ENCODE measurements at regions not wholly inside any gene's neighbourhood (a gene's known extent, or its start where the extent isn't known, plus 50 kb on each side); places are given as distances from the start of the nearest gene placed in this dataset.

- no peaks in the 10 kb centered on the region for H3K9me3 ChIP-seq
- H3K36me3 ChIP-seq = no peaks in the 10 kb centered on the region
- H3K4me1 ChIP-seq = no peaks in the 10 kb centered on the region
- TF ChIP-seq, protein P1, sequence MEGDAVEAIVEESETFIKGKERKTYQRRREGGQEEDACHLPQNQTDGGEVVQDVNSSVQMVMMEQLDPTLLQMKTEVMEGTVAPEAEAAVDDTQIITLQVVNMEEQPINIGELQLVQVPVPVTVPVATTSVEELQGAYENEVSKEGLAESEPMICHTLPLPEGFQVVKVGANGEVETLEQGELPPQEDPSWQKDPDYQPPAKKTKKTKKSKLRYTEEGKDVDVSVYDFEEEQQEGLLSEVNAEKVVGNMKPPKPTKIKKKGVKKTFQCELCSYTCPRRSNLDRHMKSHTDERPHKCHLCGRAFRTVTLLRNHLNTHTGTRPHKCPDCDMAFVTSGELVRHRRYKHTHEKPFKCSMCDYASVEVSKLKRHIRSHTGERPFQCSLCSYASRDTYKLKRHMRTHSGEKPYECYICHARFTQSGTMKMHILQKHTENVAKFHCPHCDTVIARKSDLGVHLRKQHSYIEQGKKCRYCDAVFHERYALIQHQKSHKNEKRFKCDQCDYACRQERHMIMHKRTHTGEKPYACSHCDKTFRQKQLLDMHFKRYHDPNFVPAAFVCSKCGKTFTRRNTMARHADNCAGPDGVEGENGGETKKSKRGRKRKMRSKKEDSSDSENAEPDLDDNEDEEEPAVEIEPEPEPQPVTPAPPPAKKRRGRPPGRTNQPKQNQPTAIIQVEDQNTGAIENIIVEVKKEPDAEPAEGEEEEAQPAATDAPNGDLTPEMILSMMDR (IDR thresholded peaks at IDR 0.05) = no peak
- no peak overlapping the region for H3K27ac ChIP-seq
- intact Hi-C loops (cut with DNase I) = no loop called here
- ATAC-seq = no peak
- H3K4me3 ChIP-seq = no peak overlapping the region
- DNase-seq = no peak
- H3K27me3 ChIP-seq = no peaks in the 10 kb centered on the region
Observed at GRCh38 chr10:42491801-42492200, 146.6 kb downstream of the ZNF33B start.

DNA sequence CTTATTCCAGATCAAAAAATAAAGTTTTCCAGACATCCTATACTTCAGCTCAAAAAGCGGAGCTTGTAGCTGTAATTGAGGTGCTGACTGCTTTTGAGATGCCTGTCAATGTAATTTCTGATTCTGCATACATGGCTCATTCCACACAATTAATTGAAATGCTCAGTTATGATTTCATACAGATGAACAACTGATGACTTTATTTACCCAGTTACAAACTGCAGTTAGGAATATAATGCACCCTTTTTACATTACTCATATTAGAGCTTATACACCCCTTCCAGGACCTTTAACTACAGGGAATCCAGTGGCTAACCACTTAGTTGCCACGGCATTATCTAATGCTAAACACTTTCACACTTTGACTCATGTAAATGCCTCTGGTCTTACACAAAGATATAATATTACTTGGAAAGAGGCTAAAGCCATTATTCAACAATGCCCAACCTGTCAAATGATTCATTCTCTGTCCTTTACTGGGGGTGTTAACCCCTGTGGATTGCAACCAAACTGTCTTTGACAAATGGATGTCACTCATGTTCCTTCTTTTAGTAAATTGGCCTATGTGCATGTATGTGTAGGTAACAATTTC lies 147.3 kb downstream of the ZNF33B start:
- intact Hi-C loops (cut with DNase I) = no loop called here
- DNase-seq = no peak
- H3K4me3 ChIP-seq = no peak overlapping the region
- no peaks in the 10 kb centered on the region for H3K27me3 ChIP-seq
- H3K27ac ChIP-seq = no peak overlapping the region
- no peaks in the 10 kb centered on the region for H3K4me1 ChIP-seq
- no peaks in the 10 kb centered on the region for H3K36me3 ChIP-seq
- ATAC-seq = no peak
- TF ChIP-seq, protein P1 (IDR thresholded peaks at IDR 0.05) = no peak
- no peaks in the 10 kb centered on the region for H3K9me3 ChIP-seq

GRCh38 chr10:42490368-42490767 lies 148.0 kb downstream of the ZNF33B start:
- DNase-seq = no peak

GRCh38 chr10:42488416-42488815 lies 150.0 kb downstream of the ZNF33B start:
- Histone ChIP-seq H3K27me3 (no peaks in the 10 kb centered on the region), H3K27ac (peak overlapping the region; percentile 3), H3K36me3 (no peaks in the 10 kb centered on the region), H3K9me3 (no peaks in the 10 kb centered on the region), H3K4me1 (no peaks in the 10 kb centered on the region), H3K4me3 (no peak overlapping the region)
- intact Hi-C loops (cut with DNase I) = no loop called here
- ATAC-seq (no peak), DNase-seq (no peak)
- TF ChIP-seq, protein P1 (IDR thresholded peaks at IDR 0.05) = no peak

More at GRCh38 chr10:42490368-42490767, 148.0 kb downstream of the ZNF33B start:
- Histone ChIP-seq H3K27ac (no peak overlapping the region), H3K9me3 (no peaks in the 10 kb centered on the region), H3K4me3 (no peak overlapping the region), H3K27me3 (no peaks in the 10 kb centered on the region), H3K4me1 (no peaks in the 10 kb centered on the region), H3K36me3 (no peaks in the 10 kb centered on the region)
- TF ChIP-seq, protein P1 (IDR thresholded peaks at IDR 0.05) = no peak
- intact Hi-C loops (cut with DNase I) = no loop called here
- no peak for ATAC-seq

GRCh38 chr10:42482411-42482810 lies 156.0 kb downstream of the ZNF33B start:
- DNase-seq (no peak), ATAC-seq (no peak)
- no peaks in the 10 kb centered on the region for H3K9me3 ChIP-seq
- intact Hi-C loops (cut with DNase I) = no loop called here
- no peak overlapping the region for H3K4me3 ChIP-seq
- no peaks in the 10 kb centered on the region for H3K27me3 ChIP-seq
- no peaks in the 10 kb centered on the region for H3K4me1 ChIP-seq
- H3K36me3 ChIP-seq = no peaks in the 10 kb centered on the region
- TF ChIP-seq, protein P1 (IDR thresholded peaks at IDR 0.05) = no peak
- H3K27ac ChIP-seq = no peak overlapping the region

DNA sequence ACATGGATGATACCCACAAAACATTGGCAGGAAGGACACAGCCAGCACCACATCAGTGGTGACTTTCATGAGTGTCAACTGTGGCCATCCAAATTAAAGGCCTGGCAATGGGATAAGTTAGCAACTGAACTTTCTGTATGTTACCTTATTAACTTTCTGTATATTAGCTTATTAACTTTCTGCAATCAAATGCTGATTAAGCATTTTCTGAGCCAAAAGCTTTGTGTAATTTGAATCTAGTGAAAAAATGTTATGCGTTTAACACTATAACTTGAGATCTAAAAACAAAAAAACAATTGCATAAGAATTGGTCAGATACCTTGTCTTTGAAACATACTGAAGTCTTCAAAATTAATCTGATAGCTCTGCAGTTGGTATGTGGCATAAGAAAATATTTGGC lies 159.3 kb downstream of the ZNF33B start:
- Histone ChIP-seq H3K36me3 (no peaks in the 10 kb centered on the region), H3K27me3 (no peaks in the 10 kb centered on the region), H3K27ac (no peak overlapping the region), H3K4me1 (no peaks in the 10 kb centered on the region), H3K9me3 (no peaks in the 10 kb centered on the region), H3K4me3 (no peak overlapping the region)
- intact Hi-C loops (cut with DNase I) = no loop called here
- no peak for DNase-seq
- ATAC-seq = no peak
- TF ChIP-seq, protein P1 (IDR thresholded peaks at IDR 0.05) = no peak

Measured in upper lobe of right lung (tissue), 1 donor.